RWPE2 (cell line): ENCODE measurements at regions not wholly inside any gene's neighbourhood (a gene's known extent, or its start where the extent isn't known, plus 50 kb on each side); places are given as distances from the start of the nearest gene placed in this dataset.

Experiments used
- ATAC-seq: fragments of 200-7000 bp; cut with Tn5 transposase; 3 replicates; pipeline ENCODE4 v1.9.1; 2021; ENCODE audit warnings: low read depth
- DNase-seq: peaks from one replicate; pipeline ENCODE4 v3.0.0-alpha.2; 2020; ENCODE audit warnings: low spot score
- H3K27ac ChIP-seq: fragments of 450-650 bp; 2 replicates; pipeline ENCODE4 v1.5.1; 2017; ENCODE audit warnings: mild to moderate bottlenecking; ENCODE audit not compliant: poor library complexity, severe bottlenecking
- H3K27me3 ChIP-seq: fragments of 250-450 bp; sonication (Bioruptor Pico); 2 replicates; pipeline ENCODE4 v1.5.1; 2021; ENCODE audit warnings: mild to moderate bottlenecking, moderate library complexity; ENCODE audit not compliant: insufficient read depth, poor library complexity, severe bottlenecking
- H3K36me3 ChIP-seq: fragments of 250-450 bp; sonication (Bioruptor Pico); 2 replicates; pipeline ENCODE4 v1.5.1; 2020; ENCODE audit warnings: low read depth, mild to moderate bottlenecking, moderate library complexity
- H3K4me1 ChIP-seq: fragments of 250-450 bp; sonication (Bioruptor Pico); 2 replicates; pipeline ENCODE4 v1.5.1; 2021; ENCODE audit warnings: mild to moderate bottlenecking, moderate library complexity; ENCODE audit not compliant: insufficient read depth, poor library complexity, severe bottlenecking
- H3K4me3 ChIP-seq: fragments of 250-450 bp; sonication (Bioruptor Pico); 2 replicates; pipeline ENCODE4 v1.5.1; 2021; ENCODE audit warnings: mild to moderate bottlenecking, moderate library complexity; ENCODE audit not compliant: severe bottlenecking
- H3K9me3 ChIP-seq: fragments of 250-450 bp; sonication (Bioruptor Pico); 2 replicates; pipeline ENCODE4 v1.5.1; 2021; ENCODE audit warnings: mild to moderate bottlenecking, moderate library complexity; ENCODE audit not compliant: severe bottlenecking
- CTCF ChIP-seq: fragments of 450-650 bp; IDR thresholded peaks from one replicate; pipeline ENCODE4 v1.5.1; 2017; ENCODE audit warnings: mild to moderate bottlenecking, moderate library complexity; ENCODE audit not compliant: poor library complexity, severe bottlenecking

DNA sequence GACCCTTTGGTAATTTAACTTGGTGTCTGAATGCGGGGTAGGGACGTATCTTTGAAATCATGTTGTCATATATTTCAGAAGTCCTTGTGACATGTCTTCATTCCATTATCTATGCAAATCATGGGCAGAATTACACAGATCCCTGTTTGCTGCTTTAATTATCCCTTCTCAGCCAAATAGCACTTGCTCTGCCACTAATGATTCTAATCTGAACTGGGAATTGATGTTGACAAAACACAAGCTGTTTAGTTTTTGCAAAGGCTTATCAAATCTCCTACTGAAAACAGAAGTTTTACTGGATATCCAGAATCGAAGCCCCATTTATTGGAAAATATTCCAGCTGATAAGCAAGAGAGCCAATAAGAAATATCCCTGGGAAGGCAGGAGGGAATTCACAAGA is 205.9 kb upstream of the COX10 start:
- no peak for TF ChIP-seq CTCF
- Histone ChIP-seq H3K9me3 (no peaks in the 10 kb centered on the region), H3K27ac (no peak overlapping the region), H3K36me3 (no peaks in the 10 kb centered on the region), H3K4me3 (no peak overlapping the region), H3K4me1 (no peaks in the 10 kb centered on the region), H3K27me3 (no peaks in the 10 kb centered on the region)
- DNase-seq (no peak), ATAC-seq (no peak)

- peak; percentile 21; the same call in 1 of the 3 replicates for ATAC-seq
- no peaks in the 10 kb centered on the region for H3K27me3 ChIP-seq
- DNase-seq: no peak
- no peak overlapping the region for H3K4me3 ChIP-seq
- no peak overlapping the region for H3K27ac ChIP-seq
- TF ChIP-seq CTCF: no peak
- no peaks in the 10 kb centered on the region for H3K36me3 ChIP-seq
- no peaks in the 10 kb centered on the region for H3K9me3 ChIP-seq
- H3K4me1 ChIP-seq: no peaks in the 10 kb centered on the region
Observed at GRCh38 chr17:13864521-13864920, 204.8 kb upstream of the COX10 start.

DNA sequence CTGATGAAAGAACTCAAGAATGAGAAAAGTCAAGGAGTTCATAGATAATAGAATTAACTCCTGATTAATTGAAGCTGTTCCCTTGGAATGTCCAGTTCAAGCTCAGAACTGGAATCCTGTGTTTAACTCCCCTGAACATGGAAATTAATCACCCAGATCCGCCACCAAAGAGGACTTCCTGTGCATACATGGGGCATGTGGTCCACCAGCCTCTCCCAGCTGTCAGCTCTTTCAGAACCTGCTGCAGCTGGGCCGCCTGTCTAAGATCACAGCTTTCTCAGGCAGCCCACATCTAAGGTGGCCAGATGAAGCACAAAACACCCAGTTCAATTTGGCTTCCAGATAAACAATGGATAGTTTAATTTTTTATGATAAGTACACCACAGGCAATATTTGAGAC is 203.7 kb upstream of the COX10 start:
- Histone ChIP-seq H3K36me3 (no peaks in the 10 kb centered on the region), H3K9me3 (no peaks in the 10 kb centered on the region), H3K4me1 (no peaks in the 10 kb centered on the region), H3K27ac (no peak overlapping the region), H3K4me3 (no peak overlapping the region), H3K27me3 (no peaks in the 10 kb centered on the region)
- ATAC-seq (no peak), DNase-seq (no peak)
- TF ChIP-seq CTCF: no peak

DNA sequence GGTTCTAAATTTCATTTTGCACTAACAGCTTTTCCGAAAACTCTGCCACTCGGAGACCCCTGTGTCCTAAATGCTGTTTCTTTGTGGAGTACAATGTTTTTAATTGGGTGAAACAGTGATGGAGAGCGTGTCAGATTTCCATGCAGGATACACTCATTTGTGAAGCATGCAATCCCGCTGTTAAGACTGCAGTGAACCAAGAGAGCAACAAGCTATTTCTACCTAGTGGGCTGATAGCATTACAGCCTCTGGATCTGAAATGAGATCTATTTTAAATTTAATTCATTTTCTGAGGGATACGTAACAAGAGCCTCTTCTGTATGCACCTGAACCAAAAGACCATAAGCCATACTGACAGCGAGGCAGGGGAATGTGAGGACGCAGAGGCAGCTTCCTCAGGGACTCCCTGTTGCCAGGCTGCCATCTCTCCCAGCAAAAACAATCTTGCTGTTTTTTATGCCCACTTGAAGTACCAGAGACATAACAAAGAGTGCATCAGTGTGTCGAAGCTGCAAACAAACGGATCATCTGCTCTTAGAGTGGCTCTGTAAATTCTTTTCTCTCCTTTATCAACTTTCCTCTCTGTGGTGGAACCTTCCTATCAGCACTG is 199.9 kb upstream of the COX10 start:
- no peaks in the 10 kb centered on the region for H3K9me3 ChIP-seq
- H3K4me1 ChIP-seq: no peaks in the 10 kb centered on the region
- no peak for TF ChIP-seq CTCF
- DNase-seq (no peak), ATAC-seq (no peak)
- H3K27me3 ChIP-seq: no peaks in the 10 kb centered on the region
- no peak overlapping the region for H3K27ac ChIP-seq
- H3K4me3 ChIP-seq: no peak overlapping the region
- no peaks in the 10 kb centered on the region for H3K36me3 ChIP-seq

DNA sequence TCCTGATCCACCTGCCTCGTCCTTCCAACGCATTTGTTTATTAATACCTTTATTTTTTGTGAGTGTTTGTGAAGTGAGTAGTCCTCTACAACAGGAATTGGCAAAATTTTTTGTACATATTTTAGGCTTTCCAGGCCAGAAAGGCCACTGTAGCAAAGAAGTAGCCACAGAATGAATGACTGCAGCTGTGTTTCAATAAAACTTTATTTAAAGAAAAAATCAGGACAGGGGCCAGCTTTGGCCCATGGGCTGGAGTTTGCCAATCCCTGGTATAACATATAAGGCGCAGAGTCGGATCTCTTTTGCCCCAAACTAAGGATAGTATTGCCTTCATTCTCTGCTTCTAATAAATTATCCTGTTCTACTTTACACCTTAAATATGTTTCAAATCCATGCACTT is 198.0 kb upstream of the COX10 start:
- DNase-seq (no peak), ATAC-seq (no peak)
- Histone ChIP-seq H3K36me3 (no peaks in the 10 kb centered on the region), H3K4me1 (no peaks in the 10 kb centered on the region), H3K9me3 (no peaks in the 10 kb centered on the region), H3K27ac (no peak overlapping the region), H3K27me3 (no peaks in the 10 kb centered on the region), H3K4me3 (no peak overlapping the region)
- TF ChIP-seq CTCF: no peak
